Astrocyte (in vitro differentiated cells and primary cell): ENCODE measurements at regions not wholly inside any gene's neighbourhood (a gene's known extent, or its start where the extent isn't known, plus 50 kb on each side); places are given as distances from the start of the nearest gene placed in this dataset.
"Not testable (repeated sequence)": the region's sequence is repeated elsewhere in the genome, so short reads cannot be mapped to it uniquely, and the experiment has no call there.

Experiments
- DNase-seq: peaks from one replicate; pipeline ENCODE4 v3.0.0-alpha.2; 2010; ENCODE audit warnings: low read depth
- FAIRE-seq: peaks from 2 replicates; lab custom pipeline; 2011; peaks lifted over from hg19 to GRCh38; lab: Jason Lieb, UNC
- H2AFZ ChIP-seq: 2 replicates; pipeline ENCODE4 v1.6.0; 2012; ENCODE audit warnings: low read depth, low read length, inconsistent platforms
- H3K27ac ChIP-seq: 2 replicates; pipeline ENCODE4 v1.5.1; 2011; ENCODE audit warnings: low read depth, low read length, inconsistent platforms
- H3K27me3 ChIP-seq: 2 replicates; pipeline ENCODE4 v1.6.0; 2011; ENCODE audit warnings: low read length, inconsistent platforms; ENCODE audit not compliant: insufficient read depth
- H3K36me3 ChIP-seq: 2 replicates; pipeline ENCODE4 v1.5.1; 2011; ENCODE audit warnings: low read length, inconsistent platforms; ENCODE audit not compliant: insufficient read depth
- H3K4me1 ChIP-seq: 2 replicates; pipeline ENCODE4 v1.5.1; 2011; ENCODE audit warnings: low read length, inconsistent platforms; ENCODE audit not compliant: insufficient read depth
- H3K4me2 ChIP-seq: 2 replicates; pipeline ENCODE4 v1.6.0; 2012; ENCODE audit warnings: low read length, inconsistent platforms
- H3K4me3 ChIP-seq: 2 replicates; pipeline ENCODE4 v1.5.1; 2011; ENCODE audit warnings: low read depth, mild to moderate bottlenecking, low read length, inconsistent platforms; ENCODE audit not compliant: insufficient read depth
- H3K79me2 ChIP-seq: 2 replicates; pipeline ENCODE4 v1.6.0; 2012; ENCODE audit warnings: mild to moderate bottlenecking, low read length, inconsistent platforms; ENCODE audit not compliant: insufficient read depth
- H3K9ac ChIP-seq: 2 replicates; pipeline ENCODE4 v1.6.0; 2012; ENCODE audit warnings: mild to moderate bottlenecking, low read length, inconsistent platforms
- H3K9me3 ChIP-seq: 2 replicates; pipeline ENCODE4 v1.5.1; 2012; ENCODE audit warnings: low read depth, mild to moderate bottlenecking, low read length, inconsistent platforms; ENCODE audit not compliant: insufficient read depth
- H4K20me1 ChIP-seq: 2 replicates; pipeline ENCODE4 v1.6.0; 2012; ENCODE audit warnings: low read length, inconsistent platforms; ENCODE audit not compliant: insufficient read depth
- H3K27ac Mint-ChIP-seq: one replicate; pipeline ENCODE4 v1.8.0; 2021; ENCODE audit warnings: mild to moderate bottlenecking, mixed read lengths; ENCODE audit not compliant: unreplicated experiment
- H3K27me3 Mint-ChIP-seq: one replicate; pipeline ENCODE4 v1.8.0; 2021; ENCODE audit warnings: low read depth, mixed read lengths; ENCODE audit not compliant: unreplicated experiment
- H3K36me3 Mint-ChIP-seq: one replicate; pipeline ENCODE4 v1.8.0; 2021; ENCODE audit warnings: low read depth, mixed read lengths; ENCODE audit not compliant: unreplicated experiment
- H3K4me1 Mint-ChIP-seq: one replicate; pipeline ENCODE4 v1.8.0; 2021; ENCODE audit warnings: low read depth, mixed read lengths; ENCODE audit not compliant: unreplicated experiment
- H3K4me3 Mint-ChIP-seq: one replicate; pipeline ENCODE4 v1.8.0; 2021; ENCODE audit warnings: mild to moderate bottlenecking, moderate library complexity, mixed read lengths; ENCODE audit not compliant: unreplicated experiment
- H3K9me3 Mint-ChIP-seq: one replicate; pipeline ENCODE4 v1.8.0; 2021; ENCODE audit warnings: mild to moderate bottlenecking, mixed read lengths; ENCODE audit not compliant: unreplicated experiment
- CTCF ChIP-seq: IDR thresholded peaks from 2 replicates; pipeline ENCODE4 v1.5.1; 2011; ENCODE audit warnings: low read depth, mild to moderate bottlenecking, inconsistent platforms, low read length, moderate library complexity; ENCODE audit not compliant: insufficient read depth
- EZH2 ChIP-seq: IDR thresholded peaks from 2 replicates; pipeline ENCODE4 v1.6.1; 2012; ENCODE audit warnings: mild to moderate bottlenecking, low read length, inconsistent platforms; ENCODE audit not compliant: insufficient read depth

- no peak overlapping the region for H3K4me3 ChIP-seq
- H3K4me1 ChIP-seq: no peaks in the 10 kb centered on the region
- Mint-ChIP-seq H3K36me3 (no peaks in the 10 kb centered on the region), H3K4me1 (no peaks in the 10 kb centered on the region), H3K27me3 (peaks cover 48% of the 10 kb centered on the region), H3K27ac (no peak overlapping the region), H3K9me3 (peaks cover 5% of the 10 kb centered on the region), H3K4me3 (no peak overlapping the region)
- no peak overlapping the region for H3K4me2 ChIP-seq
- H3K36me3 ChIP-seq: no peaks in the 10 kb centered on the region
- H3K27me3 ChIP-seq: no peaks in the 10 kb centered on the region
- TF ChIP-seq EZH2 (no peak), CTCF (no peak)
- DNase-seq (no peak), FAIRE-seq (no peak)
- no peak overlapping the region for H3K27ac ChIP-seq
- H3K79me2 ChIP-seq: no peaks in the 10 kb centered on the region
- H3K9ac ChIP-seq: no peak overlapping the region
- no peaks in the 10 kb centered on the region for H4K20me1 ChIP-seq
- H3K9me3 ChIP-seq: no peaks in the 10 kb centered on the region
- no peak overlapping the region for H2AFZ ChIP-seq
These were observed 304.9 kb upstream of the USP24 start for GRCh38 chr1:55519937-55520683.

- H3K9ac ChIP-seq: no peak overlapping the region
- no peak overlapping the region for H3K4me2 ChIP-seq
- no peak overlapping the region for H3K4me3 Mint-ChIP-seq
- H3K9me3 ChIP-seq: no peaks in the 10 kb centered on the region
- DNase-seq (no peak), FAIRE-seq (no peak)
- H3K4me3 ChIP-seq: no peak overlapping the region
- no peaks in the 10 kb centered on the region for H3K36me3 ChIP-seq
- no peaks in the 10 kb centered on the region for H3K4me1 ChIP-seq
- no peak overlapping the region for H3K27ac ChIP-seq
- H3K27me3 Mint-ChIP-seq: peaks cover 50% of the 10 kb centered on the region
- H3K4me1 Mint-ChIP-seq: no peaks in the 10 kb centered on the region
- TF ChIP-seq CTCF: no peak
- TF ChIP-seq EZH2: no peak
- H4K20me1 ChIP-seq: no peaks in the 10 kb centered on the region
- no peaks in the 10 kb centered on the region for H3K36me3 Mint-ChIP-seq
- peaks cover 5% of the 10 kb centered on the region for H3K9me3 Mint-ChIP-seq
- no peaks in the 10 kb centered on the region for H3K79me2 ChIP-seq
- no peaks in the 10 kb centered on the region for H3K27me3 ChIP-seq
- H2AFZ ChIP-seq: no peak overlapping the region
- no peak overlapping the region for H3K27ac Mint-ChIP-seq
These were observed 304.1 kb upstream of the USP24 start for GRCh38 chr1:55519276-55519675.

- Mint-ChIP-seq H3K36me3 (no peaks in the 10 kb centered on the region), H3K4me1 (no peaks in the 10 kb centered on the region), H3K4me3 (no peak overlapping the region), H3K9me3 (peaks cover 5% of the 10 kb centered on the region), H3K27ac (no peak overlapping the region), H3K27me3 (peaks cover 40% of the 10 kb centered on the region)
- DNase-seq (no peak), FAIRE-seq (no peak)
- Histone ChIP-seq H3K27me3 (no peaks in the 10 kb centered on the region), H3K27ac (no peak overlapping the region), H3K4me2 (no peak overlapping the region), H3K4me3 (no peak overlapping the region), H3K79me2 (no peaks in the 10 kb centered on the region), H4K20me1 (no peaks in the 10 kb centered on the region), H2AFZ (no peak overlapping the region), H3K9ac (no peak overlapping the region), H3K36me3 (no peaks in the 10 kb centered on the region), H3K4me1 (no peaks in the 10 kb centered on the region), H3K9me3 (no peaks in the 10 kb centered on the region)
- no peak for TF ChIP-seq EZH2
- no peak for TF ChIP-seq CTCF
These were observed 301.9 kb upstream of the USP24 start for GRCh38 chr1:55517036-55517435.

GRCh38 chr1:55514571-55514970, 299.4 kb upstream of the USP24 start:
- not testable (repeated sequence) for H3K27ac Mint-ChIP-seq, H3K4me1 Mint-ChIP-seq, H3K27ac ChIP-seq, H2AFZ ChIP-seq, H3K4me2 ChIP-seq, H3K9ac ChIP-seq, H3K9me3 ChIP-seq, H3K79me2 ChIP-seq, H3K4me3 Mint-ChIP-seq, H3K4me1 ChIP-seq, DNase-seq, FAIRE-seq, H3K36me3 Mint-ChIP-seq, H3K9me3 Mint-ChIP-seq, H3K4me3 ChIP-seq, H4K20me1 ChIP-seq, H3K36me3 ChIP-seq, H3K27me3 ChIP-seq
- H3K27me3 Mint-ChIP-seq: peaks cover 48% of the 10 kb centered on the region
